ENCODE measurements at regions not wholly inside any gene's neighbourhood (a gene's known extent, or its start where the extent isn't known, plus 50 kb on each side); places are given as distances from the start of the nearest gene placed in this dataset.
"Not testable (repeated sequence)": the region's sequence is repeated elsewhere in the genome, so short reads cannot be mapped to it uniquely, and the experiment has no call there.

GRCh38 chr6:169093770-169094551 is 159.7 kb downstream of the THBS2 start:
- Mint-ChIP-seq H3K4me3 (no peak overlapping the region), H3K27me3 (peaks cover 45% of the 10 kb centered on the region), H3K27ac (ENCODE audit: low read depth) (no peak overlapping the region), H3K4me1 (no peaks in the 10 kb centered on the region), H3K9me3 (peaks cover 14% of the 10 kb centered on the region), H3K36me3 (ENCODE audit: insufficient read depth) (no peaks in the 10 kb centered on the region)
- DNase-seq (ENCODE audit: low spot score in 2 of 2) (no peak), ATAC-seq (replicated peaks; ENCODE audit: extremely low read depth, poor library complexity, severe bottlenecking) (no peak)

GRCh38 chr6:169093066-169093723 is 160.5 kb downstream of the THBS2 start:
- Mint-ChIP-seq H3K27me3 (peaks cover 38% of the 10 kb centered on the region), H3K27ac (ENCODE audit: low read depth) (no peak overlapping the region), H3K9me3 (peaks cover 16% of the 10 kb centered on the region), H3K4me3 (no peak overlapping the region), H3K36me3 (ENCODE audit: insufficient read depth) (no peaks in the 10 kb centered on the region), H3K4me1 (no peaks in the 10 kb centered on the region)
- DNase-seq (ENCODE audit: low spot score in 2 of 2) (no peak), ATAC-seq (replicated peaks; ENCODE audit: extremely low read depth, poor library complexity, severe bottlenecking) (no peak)

GRCh38 chr6:169092375-169092774 is 161.3 kb downstream of the THBS2 start:
- Mint-ChIP-seq H3K4me3 (no peak overlapping the region), H3K27ac (ENCODE audit: low read depth) (no peak overlapping the region), H3K4me1 (no peaks in the 10 kb centered on the region), H3K36me3 (ENCODE audit: insufficient read depth) (no peaks in the 10 kb centered on the region), H3K9me3 (peaks cover 16% of the 10 kb centered on the region), H3K27me3 (peaks cover 29% of the 10 kb centered on the region)
- no peak for DNase-seq (ENCODE audit: low spot score in 2 of 2)
- ATAC-seq (replicated peaks; ENCODE audit: extremely low read depth, poor library complexity, severe bottlenecking) = no peak

- not testable (repeated sequence) for H3K36me3 Mint-ChIP-seq (ENCODE audit: insufficient read depth); H3K27ac Mint-ChIP-seq (ENCODE audit: low read depth); DNase-seq (ENCODE audit: low spot score in 2 of 2); H3K4me3 Mint-ChIP-seq; ATAC-seq (replicated peaks; ENCODE audit: extremely low read depth, poor library complexity, severe bottlenecking); H3K4me1 Mint-ChIP-seq
- Mint-ChIP-seq H3K27me3 (peaks cover 23% of the 10 kb centered on the region), H3K9me3 (peaks cover 16% of the 10 kb centered on the region)
Observed at GRCh38 chr6:169090514-169091127, 163.0 kb downstream of the THBS2 start.

- H3K4me1 Mint-ChIP-seq = no peaks in the 10 kb centered on the region
- H3K4me3 Mint-ChIP-seq = no peak overlapping the region
- peaks cover 4% of the 10 kb centered on the region for H3K27me3 Mint-ChIP-seq
- H3K36me3 Mint-ChIP-seq (ENCODE audit: insufficient read depth) = no peaks in the 10 kb centered on the region
- H3K9me3 Mint-ChIP-seq = peaks cover 16% of the 10 kb centered on the region
- H3K27ac Mint-ChIP-seq (ENCODE audit: low read depth) = no peak overlapping the region
- DNase-seq (ENCODE audit: low spot score in 2 of 2) (no peak), ATAC-seq (replicated peaks; ENCODE audit: extremely low read depth, poor library complexity, severe bottlenecking) (no peak)
Observed at GRCh38 chr6:169088762-169089161, 164.9 kb downstream of the THBS2 start.

- Mint-ChIP-seq H3K36me3 (ENCODE audit: insufficient read depth) (no peaks in the 10 kb centered on the region), H3K4me1 (no peaks in the 10 kb centered on the region), H3K4me3 (no peak overlapping the region), H3K27me3 (no peaks in the 10 kb centered on the region), H3K27ac (ENCODE audit: low read depth) (no peak overlapping the region), H3K9me3 (peaks cover 16% of the 10 kb centered on the region)
- DNase-seq (ENCODE audit: low spot score in 2 of 2) (no peak), ATAC-seq (replicated peaks; ENCODE audit: extremely low read depth, poor library complexity, severe bottlenecking) (no peak)
Observed at GRCh38 chr6:169087443-169088041, 166.1 kb downstream of the THBS2 start.

- not testable (repeated sequence) for ATAC-seq (replicated peaks; ENCODE audit: extremely low read depth, poor library complexity, severe bottlenecking); DNase-seq (ENCODE audit: low spot score in 2 of 2); H3K27me3 Mint-ChIP-seq; H3K4me1 Mint-ChIP-seq; H3K4me3 Mint-ChIP-seq; H3K36me3 Mint-ChIP-seq (ENCODE audit: insufficient read depth); H3K27ac Mint-ChIP-seq (ENCODE audit: low read depth)
- H3K9me3 Mint-ChIP-seq = peaks cover 11% of the 10 kb centered on the region
Observed at GRCh38 chr6:169086616-169087015, 167.0 kb downstream of the THBS2 start.

GRCh38 chr6:169086020-169086419 is 167.6 kb downstream of the THBS2 start:
- Mint-ChIP-seq H3K9me3 (peaks cover 11% of the 10 kb centered on the region), H3K36me3 (ENCODE audit: insufficient read depth) (no peaks in the 10 kb centered on the region), H3K4me1 (no peaks in the 10 kb centered on the region), H3K27me3 (no peaks in the 10 kb centered on the region), H3K27ac (ENCODE audit: low read depth) (no peak overlapping the region), H3K4me3 (no peak overlapping the region)
- no peak for DNase-seq (ENCODE audit: low spot score in 2 of 2)
- no peak for ATAC-seq (replicated peaks; ENCODE audit: extremely low read depth, poor library complexity, severe bottlenecking)

- H3K27ac Mint-ChIP-seq (ENCODE audit: low read depth) = no peak overlapping the region
Observed at GRCh38 chr6:169085466-169085865, 168.2 kb downstream of the THBS2 start.

GRCh38 chr6:169084557-169084956 is 169.1 kb downstream of the THBS2 start:
- H3K27me3 Mint-ChIP-seq; ATAC-seq (replicated peaks; ENCODE audit: extremely low read depth, poor library complexity, severe bottlenecking); H3K9me3 Mint-ChIP-seq; DNase-seq (ENCODE audit: low spot score in 2 of 2); H3K4me3 Mint-ChIP-seq; H3K27ac Mint-ChIP-seq (ENCODE audit: low read depth); H3K4me1 Mint-ChIP-seq; H3K36me3 Mint-ChIP-seq (ENCODE audit: insufficient read depth): not testable (repeated sequence)

More at GRCh38 chr6:169085466-169085865, 168.2 kb downstream of the THBS2 start:
- ATAC-seq (replicated peaks; ENCODE audit: extremely low read depth, poor library complexity, severe bottlenecking) (no peak), DNase-seq (ENCODE audit: low spot score in 2 of 2) (no peak)
- Mint-ChIP-seq H3K9me3 (peaks cover 11% of the 10 kb centered on the region), H3K4me1 (no peaks in the 10 kb centered on the region), H3K4me3 (no peak overlapping the region), H3K27me3 (no peaks in the 10 kb centered on the region), H3K36me3 (ENCODE audit: insufficient read depth) (no peaks in the 10 kb centered on the region)

- no peaks in the 10 kb centered on the region for H3K4me1 Mint-ChIP-seq
- no peak for DNase-seq (ENCODE audit: low spot score in 2 of 2)
- H3K27me3 Mint-ChIP-seq = no peaks in the 10 kb centered on the region
- peaks cover 4% of the 10 kb centered on the region for H3K9me3 Mint-ChIP-seq
- ATAC-seq (replicated peaks; ENCODE audit: extremely low read depth, poor library complexity, severe bottlenecking) = no peak
- no peaks in the 10 kb centered on the region for H3K36me3 Mint-ChIP-seq (ENCODE audit: insufficient read depth)
- H3K27ac Mint-ChIP-seq (ENCODE audit: low read depth) = no peak overlapping the region
- no peak overlapping the region for H3K4me3 Mint-ChIP-seq
Observed at GRCh38 chr6:169084067-169084466, 169.6 kb downstream of the THBS2 start.

GRCh38 chr6:169083508-169083874 is 170.2 kb downstream of the THBS2 start:
- ATAC-seq (replicated peaks; ENCODE audit: extremely low read depth, poor library complexity, severe bottlenecking) = no peak
- Mint-ChIP-seq H3K27me3 (no peaks in the 10 kb centered on the region), H3K9me3 (no peaks in the 10 kb centered on the region), H3K27ac (ENCODE audit: low read depth) (no peak overlapping the region), H3K36me3 (ENCODE audit: insufficient read depth) (no peaks in the 10 kb centered on the region), H3K4me3 (no peak overlapping the region), H3K4me1 (no peaks in the 10 kb centered on the region)
- no peak for DNase-seq (ENCODE audit: low spot score in 2 of 2)

All from central memory CD8-positive, alpha-beta T cell (primary cell).